Keratinocyte (primary cell): ENCODE measurements at regions not wholly inside any gene's neighbourhood (a gene's known extent, or its start where the extent isn't known, plus 50 kb on each side); places are given as distances from the start of the nearest gene placed in this dataset.

Source experiments
- DNase-seq: peaks from one replicate; pipeline ENCODE4 v3.0.0-alpha.2; 2011; ENCODE audit warnings: low read depth, missing footprints, low spot score
- FAIRE-seq: peaks from 2 replicates; lab custom pipeline; 2011; peaks lifted over from hg19 to GRCh38; lab: Jason Lieb, UNC
- H2AFZ ChIP-seq: 2 replicates; pipeline ENCODE4 v1.6.0; 2012; ENCODE audit warnings: low read length, control low read depth, inconsistent platforms; ENCODE audit not compliant: control insufficient read depth
- H3K27ac ChIP-seq: 2 replicates; pipeline ENCODE4 v1.5.1; 2011; ENCODE audit warnings: low read length; ENCODE audit not compliant: control insufficient read depth, insufficient read depth
- H3K27me3 ChIP-seq: 3 replicates; pipeline ENCODE4 v1.6.0; 2011; ENCODE audit warnings: low read length; ENCODE audit not compliant: control insufficient read depth, insufficient read depth; ENCODE audit errors: extremely low read depth
- H3K36me3 ChIP-seq, 2 experiments: 2 replicates in 1 of 2; 3 replicates in 1 of 2; pipeline ENCODE4 v1.5.1; 2011; ENCODE audit warnings: low read length in 2 of 2, mild to moderate bottlenecking in 1 of 2; ENCODE audit not compliant: control insufficient read depth in 2 of 2, insufficient read depth in 2 of 2; ENCODE audit errors: extremely low read depth in 1 of 2
- H3K4me1 ChIP-seq: 3 replicates; pipeline ENCODE4 v1.5.1; 2011; ENCODE audit warnings: low read length; ENCODE audit not compliant: control insufficient read depth, insufficient read depth; ENCODE audit errors: extremely low read depth
- H3K4me2 ChIP-seq: 3 replicates; pipeline ENCODE4 v1.6.0; 2011; ENCODE audit warnings: low read depth, low read length; ENCODE audit not compliant: control insufficient read depth, insufficient read depth; ENCODE audit errors: extremely low read depth
- H3K4me3 ChIP-seq, 3 experiments: fragments of 200-600 bp in 1 of 3; sonication (generic) in 1 of 3; 2 replicates in 2 of 3; 3 replicates in 1 of 3; pipeline ENCODE4 v1.5.1; 2011 to 2016; ENCODE audit warnings: low read length in 3 of 3, mild to moderate bottlenecking in 3 of 3, control low read depth in 2 of 3, inconsistent platforms in 1 of 3, low read depth in 1 of 3, mixed read lengths in 1 of 3, mixed run types in 1 of 3, moderate library complexity in 1 of 3; ENCODE audit not compliant: control insufficient read depth in 2 of 3, insufficient read depth in 2 of 3; ENCODE audit errors: extremely low read depth in 1 of 3
- H3K79me2 ChIP-seq: 2 replicates; pipeline ENCODE4 v1.6.0; 2012; ENCODE audit warnings: low read length; ENCODE audit not compliant: control insufficient read depth, insufficient read depth
- H3K9ac ChIP-seq: 3 replicates; pipeline ENCODE4 v1.6.0; 2011; ENCODE audit warnings: low read length; ENCODE audit not compliant: control insufficient read depth, insufficient read depth; ENCODE audit errors: extremely low read depth
- H3K9me1 ChIP-seq: 3 replicates; pipeline ENCODE4 v1.6.0; 2011; ENCODE audit warnings: low read length; ENCODE audit not compliant: control insufficient read depth, insufficient read depth; ENCODE audit errors: extremely low read depth
- H3K9me3 ChIP-seq: 2 replicates; pipeline ENCODE4 v1.5.1; 2012; ENCODE audit warnings: low read depth, low read length; ENCODE audit not compliant: control insufficient read depth
- H4K20me1 ChIP-seq: 3 replicates; pipeline ENCODE4 v1.6.0; 2011; ENCODE audit warnings: low read length; ENCODE audit not compliant: control insufficient read depth, insufficient read depth; ENCODE audit errors: extremely low read depth
- EZH2 ChIP-seq: IDR thresholded peaks from one replicate; pipeline ENCODE4 v1.6.1; 2012; ENCODE audit warnings: inconsistent platforms, mild to moderate bottlenecking, low read length, moderate library complexity
- dilution Hi-C: fragments of 300-500 bp; cut with MboI; formaldehyde crosslinking; loops from one replicate; pipeline ENCODE4 v1.7.0; 2020; ENCODE audit warnings: low sequenced_read_pairs; ENCODE audit not compliant: extremely low pct_ligation_motif_present
- TF ChIP-seq, protein P1 (sequence below), 3 experiments: IDR thresholded peaks in 1 of 3; conservative IDR thresholded peaks in 1 of 3; optimal IDR thresholded peaks in 1 of 3; 2 replicates in 2 of 3; 3 replicates in 1 of 3; pipeline versions ENCODE3 to v1.5.1; 2011; ENCODE audit warnings: low read length in 3 of 3, mild to moderate bottlenecking in 3 of 3, moderate library complexity in 2 of 3, control low read depth in 1 of 3, inconsistent platforms in 1 of 3; ENCODE audit not compliant: insufficient read depth in 2 of 3; ENCODE audit errors: extremely low read depth in 1 of 3

- DNase-seq, result no peak
- Histone ChIP-seq H3K9me3 (no peaks in the 10 kb centered on the region), H3K9ac (no peak overlapping the region), H3K36me3 (no peaks in the 10 kb centered on the region), H3K4me3 (no peak overlapping the region), H3K9me1 (no peaks in the 10 kb centered on the region), H3K4me1 (peaks cover 32% of the 10 kb centered on the region), H2AFZ (no peak overlapping the region), H4K20me1 (no peaks in the 10 kb centered on the region), H3K27ac (no peak overlapping the region), H3K27me3 (no peaks in the 10 kb centered on the region), H3K79me2 (no peaks in the 10 kb centered on the region), H3K4me2 (peak overlapping the region; percentile 50)
- FAIRE-seq, result no peak
- TF ChIP-seq, protein P1, sequence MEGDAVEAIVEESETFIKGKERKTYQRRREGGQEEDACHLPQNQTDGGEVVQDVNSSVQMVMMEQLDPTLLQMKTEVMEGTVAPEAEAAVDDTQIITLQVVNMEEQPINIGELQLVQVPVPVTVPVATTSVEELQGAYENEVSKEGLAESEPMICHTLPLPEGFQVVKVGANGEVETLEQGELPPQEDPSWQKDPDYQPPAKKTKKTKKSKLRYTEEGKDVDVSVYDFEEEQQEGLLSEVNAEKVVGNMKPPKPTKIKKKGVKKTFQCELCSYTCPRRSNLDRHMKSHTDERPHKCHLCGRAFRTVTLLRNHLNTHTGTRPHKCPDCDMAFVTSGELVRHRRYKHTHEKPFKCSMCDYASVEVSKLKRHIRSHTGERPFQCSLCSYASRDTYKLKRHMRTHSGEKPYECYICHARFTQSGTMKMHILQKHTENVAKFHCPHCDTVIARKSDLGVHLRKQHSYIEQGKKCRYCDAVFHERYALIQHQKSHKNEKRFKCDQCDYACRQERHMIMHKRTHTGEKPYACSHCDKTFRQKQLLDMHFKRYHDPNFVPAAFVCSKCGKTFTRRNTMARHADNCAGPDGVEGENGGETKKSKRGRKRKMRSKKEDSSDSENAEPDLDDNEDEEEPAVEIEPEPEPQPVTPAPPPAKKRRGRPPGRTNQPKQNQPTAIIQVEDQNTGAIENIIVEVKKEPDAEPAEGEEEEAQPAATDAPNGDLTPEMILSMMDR (optimal IDR thresholded peaks at IDR 0.05 in 1 of 3, IDR thresholded peaks at IDR 0.05 in 1 of 3, conservative IDR thresholded peaks at IDR 0.05 in 1 of 3; ENCODE audit: extremely low read depth in 1 of 3, insufficient read depth in 2 of 3, low read length in 3 of 3), result no peak
- no peak for TF ChIP-seq EZH2
- dilution Hi-C loops, result no loop called here
These were observed 56.4 kb upstream of the SLIT3 start for GRCh38 chr5:169357291-169357690.

DNA sequence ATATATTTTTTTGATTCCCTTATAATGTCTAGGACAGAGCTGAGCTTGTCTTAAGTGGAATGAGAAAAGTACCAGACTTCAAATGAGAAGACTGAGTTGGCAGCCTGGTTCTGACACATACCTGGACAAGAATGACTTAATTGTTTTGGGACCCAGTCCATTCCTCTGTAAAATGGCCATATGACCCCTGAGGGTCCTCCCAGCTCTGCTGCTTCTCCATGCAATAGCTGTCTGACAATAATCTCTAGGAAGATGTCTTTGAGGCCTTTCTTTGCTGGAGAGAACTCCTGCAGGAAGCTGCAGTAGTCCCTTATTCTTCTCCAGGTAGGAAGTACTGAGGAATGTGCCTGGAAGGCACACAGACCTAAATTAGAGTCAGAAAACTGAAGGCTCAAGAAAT is 55.9 kb upstream of the SLIT3 start:
- Histone ChIP-seq H3K9me1 (no peaks in the 10 kb centered on the region), H3K79me2 (no peaks in the 10 kb centered on the region), H3K9me3 (no peaks in the 10 kb centered on the region), H2AFZ (peak overlapping the region; percentile 57), H4K20me1 (no peaks in the 10 kb centered on the region), H3K27me3 (no peaks in the 10 kb centered on the region), H3K4me2 (peak overlapping the region; percentile 50), H3K36me3 (no peaks in the 10 kb centered on the region), H3K4me1 (peaks cover 35% of the 10 kb centered on the region), H3K9ac (no peak overlapping the region), H3K4me3 (no peak overlapping the region), H3K27ac (no peak overlapping the region)
- dilution Hi-C loops, result no loop called here
- TF ChIP-seq, protein P1 (optimal IDR thresholded peaks at IDR 0.05 in 1 of 3, IDR thresholded peaks at IDR 0.05 in 1 of 3, conservative IDR thresholded peaks at IDR 0.05 in 1 of 3; ENCODE audit: extremely low read depth in 1 of 3, insufficient read depth in 2 of 3, low read length in 3 of 3), result no peak
- no peak for TF ChIP-seq EZH2
- DNase-seq (no peak), FAIRE-seq (peak; percentile 67)
